GM18502 (cell line): ENCODE measurements at regions not wholly inside any gene's neighbourhood (a gene's known extent, or its start where the extent isn't known, plus 50 kb on each side); places are given as distances from the start of the nearest gene placed in this dataset.
"Not testable (repeated sequence)": the region's sequence is repeated elsewhere in the genome, so short reads cannot be mapped to it uniquely, and the experiment has no call there.

Experiments used
- ATAC-seq: cut with Tn5 transposase; IDR thresholded peaks from one replicate; pipeline ENCODE4 v1.9.1; 2021; ENCODE audit warnings: mild to moderate bottlenecking; ENCODE audit not compliant: unreplicated experiment, poor library complexity

DNA sequence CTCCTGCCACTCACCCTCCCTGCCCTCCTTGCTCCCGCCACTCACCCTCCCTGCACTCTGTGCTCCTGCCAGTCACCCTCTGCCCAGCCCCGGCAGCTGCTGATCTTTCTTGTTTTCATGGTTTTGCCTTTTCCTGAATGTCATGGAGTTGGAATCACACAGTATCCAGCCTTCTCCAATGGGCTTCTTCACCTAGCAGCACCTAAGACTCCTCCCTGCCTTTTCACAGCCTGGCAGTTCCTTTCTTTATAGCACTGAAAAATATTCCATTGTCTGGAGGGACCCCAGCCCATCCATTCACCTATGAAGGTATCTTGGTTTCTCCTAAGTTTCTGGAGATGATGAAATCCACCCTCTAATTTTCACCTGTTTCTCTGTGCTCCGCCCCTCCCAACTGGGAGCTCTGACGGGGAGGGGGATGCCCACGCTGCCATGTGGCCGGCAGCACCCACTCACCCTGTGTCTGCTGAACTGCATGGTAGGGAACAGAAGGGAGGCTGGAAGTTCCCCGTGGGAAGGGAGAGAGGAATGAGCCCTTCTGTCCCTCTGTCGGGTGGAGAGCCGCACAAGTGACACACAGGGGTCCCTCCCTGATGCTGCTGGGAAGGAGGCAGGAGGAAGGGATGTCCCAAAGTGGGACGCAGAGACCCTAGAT is 144.9 kb upstream of the ZNF469 start:
- ATAC-seq = not testable (repeated sequence)

DNA sequence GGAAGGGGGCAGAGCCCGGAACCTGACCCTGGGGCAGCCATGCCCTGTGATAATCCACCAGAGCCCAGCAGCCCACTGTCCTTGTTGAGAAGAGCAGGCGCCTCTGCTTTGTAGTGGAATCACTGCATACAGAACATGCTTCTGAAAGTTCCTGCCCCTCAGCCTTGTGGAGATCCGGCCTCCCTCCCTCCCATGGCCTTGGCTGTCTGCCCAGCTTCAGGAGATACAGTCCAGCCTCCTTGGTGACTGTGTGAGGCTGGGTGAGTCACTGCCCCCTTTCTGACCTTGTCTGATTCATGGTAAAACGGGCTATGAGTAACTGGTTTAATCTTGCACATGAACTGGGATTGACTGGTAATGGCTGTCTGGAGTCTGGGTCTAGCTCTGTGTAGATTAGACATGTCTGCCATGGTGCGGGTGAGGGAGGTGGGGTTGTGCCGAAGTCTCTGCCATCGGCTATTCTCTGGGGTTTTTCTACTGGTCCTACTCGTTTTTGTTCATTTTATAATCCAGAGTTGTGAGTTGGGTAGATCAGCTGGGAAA is 144.0 kb upstream of the ZNF469 start:
- not testable (repeated sequence) for ATAC-seq

DNA sequence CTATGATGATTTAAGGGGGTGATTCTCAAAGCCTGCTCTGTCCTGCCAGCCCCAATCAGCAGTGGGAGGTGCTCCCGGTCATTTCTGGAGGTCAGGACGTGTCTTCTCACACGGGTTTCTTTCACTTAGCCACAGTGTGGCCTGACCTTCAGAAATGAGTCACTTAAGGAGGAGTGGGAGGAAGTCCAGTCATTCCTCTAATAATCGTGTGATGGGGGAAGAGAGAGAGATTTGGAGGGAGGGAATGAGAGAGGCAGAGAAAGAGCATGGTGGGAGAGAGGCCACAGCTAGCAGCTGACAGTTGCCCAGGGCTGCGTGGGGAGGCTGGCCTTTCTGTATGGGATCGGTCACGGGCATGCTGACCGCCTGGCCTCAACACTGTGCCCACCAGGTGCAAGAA is 142.6 kb upstream of the ZNF469 start:
- ATAC-seq = not testable (repeated sequence)

DNA sequence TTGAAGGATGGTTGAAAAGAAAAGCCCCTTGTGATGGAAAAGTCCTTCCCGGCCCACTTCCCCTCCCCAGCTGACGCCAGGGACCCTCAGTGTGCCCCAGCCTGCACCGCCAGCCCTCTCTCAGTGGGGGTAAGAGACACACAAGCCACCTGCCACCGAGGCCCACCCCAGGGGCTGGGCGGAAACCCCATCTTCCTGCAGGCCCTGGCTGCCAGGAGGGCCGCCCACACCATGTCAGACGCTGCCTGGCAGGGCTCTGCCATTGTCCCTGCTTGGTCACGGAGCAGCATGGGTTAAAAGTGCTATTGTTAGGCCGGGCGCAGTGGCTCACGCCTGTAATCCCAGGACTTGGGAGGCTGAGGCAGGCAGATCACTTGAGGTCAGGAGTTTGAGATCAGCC is 142.0 kb upstream of the ZNF469 start:
- not testable (repeated sequence) for ATAC-seq

DNA sequence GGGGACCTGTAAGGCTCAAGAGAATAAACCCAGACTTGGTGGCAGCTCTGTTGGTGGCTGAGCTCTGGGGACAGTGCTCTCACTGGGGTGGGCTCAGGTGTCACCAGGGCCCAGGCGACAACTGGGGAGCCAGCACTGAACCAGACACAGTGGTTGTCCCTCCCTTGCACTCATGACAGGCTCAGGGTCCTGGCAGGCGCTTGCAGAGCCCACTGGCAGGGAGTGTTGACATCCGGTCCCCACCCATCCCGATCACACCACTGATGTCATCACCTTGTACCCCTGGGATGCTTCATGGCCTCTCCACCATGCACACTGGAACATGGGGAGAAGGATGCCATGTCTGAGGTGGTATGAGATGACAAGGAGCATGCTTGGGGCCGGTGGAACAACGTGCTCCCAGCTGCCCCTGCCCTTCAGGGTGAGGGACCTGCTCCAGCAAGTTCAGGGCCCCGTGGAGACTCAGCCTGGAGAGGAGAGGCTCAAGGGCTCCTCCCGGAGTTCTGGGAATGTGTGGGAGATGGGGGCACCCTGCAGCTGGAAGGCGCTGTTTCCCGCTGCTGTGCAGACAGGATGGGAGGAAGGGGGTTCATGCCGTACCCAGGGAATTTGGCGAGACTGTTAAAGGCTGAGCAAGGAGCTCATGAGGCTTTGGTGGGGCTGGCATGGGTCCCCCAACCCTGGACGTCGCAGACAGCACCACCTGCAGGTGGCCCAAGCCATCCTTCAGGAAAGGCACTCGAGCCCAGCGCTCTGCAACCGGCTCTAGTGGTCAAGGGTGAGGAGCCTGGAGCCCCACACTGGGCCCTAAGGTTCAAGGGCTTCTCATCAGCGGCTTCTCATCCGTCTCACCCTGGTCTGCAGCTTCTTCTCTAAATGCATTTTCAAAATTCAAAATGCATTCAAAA is 141.1 kb upstream of the ZNF469 start:
- not testable (repeated sequence) for ATAC-seq

DNA sequence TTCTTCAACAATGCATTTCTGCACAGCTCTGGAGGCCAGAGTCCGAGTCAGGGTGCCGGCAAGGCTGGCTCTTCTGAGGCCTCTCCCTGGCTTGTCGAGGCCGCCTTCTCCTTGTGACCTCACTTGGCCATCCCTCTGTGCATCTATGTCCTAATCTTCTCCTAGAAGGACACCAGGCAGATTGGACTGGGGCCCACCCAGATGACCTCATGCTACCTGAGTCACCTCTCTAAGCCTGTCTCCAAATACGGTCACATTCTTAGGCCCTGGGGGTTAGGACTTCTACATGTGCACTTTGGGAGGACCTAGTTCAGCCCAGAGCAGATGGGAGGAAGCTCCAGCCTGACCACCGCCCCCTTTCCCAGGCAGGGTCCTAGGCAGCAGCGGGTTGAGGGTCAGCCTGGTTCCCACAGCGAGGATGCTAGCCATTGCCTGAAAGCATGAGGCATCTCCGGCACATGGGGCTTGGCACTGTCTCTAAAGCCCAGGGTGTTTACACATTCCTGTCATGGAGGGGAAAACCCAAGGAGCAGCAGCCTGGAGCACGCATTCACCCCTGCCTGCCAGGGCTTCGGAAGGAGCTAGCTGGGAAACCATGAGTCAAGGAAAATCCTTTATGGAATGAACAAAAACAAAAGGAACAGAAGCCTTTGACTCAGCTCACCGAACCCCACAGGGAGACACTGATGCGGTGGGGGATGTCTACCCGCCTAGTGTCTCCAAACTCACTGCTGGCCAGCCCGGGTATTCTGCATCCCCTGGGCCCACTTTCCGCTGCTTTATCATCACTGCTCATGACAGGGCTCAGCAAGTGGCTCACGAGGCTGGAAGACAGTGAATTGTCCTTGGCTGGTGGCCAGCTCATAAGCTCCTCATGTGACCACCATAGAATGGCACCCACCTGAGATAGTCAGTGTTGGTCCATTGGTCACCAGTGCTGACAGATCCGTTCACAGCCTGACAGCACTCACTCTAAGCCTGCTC is 140.2 kb upstream of the ZNF469 start:
- ATAC-seq = not testable (repeated sequence)

DNA sequence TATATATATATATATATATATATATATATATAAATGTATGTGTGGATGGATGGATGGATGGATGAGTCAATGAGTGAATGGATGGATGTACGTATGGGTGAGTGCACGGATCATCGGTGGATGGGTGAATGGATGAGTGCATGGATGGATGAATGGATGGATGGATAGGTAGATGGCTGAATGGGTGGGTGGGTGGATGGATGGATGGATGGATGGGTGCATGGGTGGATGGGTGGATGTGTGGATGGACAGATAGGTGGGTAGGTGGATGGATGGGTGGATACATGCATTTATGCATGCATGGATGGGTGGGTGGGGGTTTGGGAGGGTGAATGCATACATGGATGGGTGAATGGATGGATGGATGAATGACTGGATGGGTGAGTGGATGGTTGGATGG is 138.8 kb upstream of the ZNF469 start:
- ATAC-seq = not testable (repeated sequence)

DNA sequence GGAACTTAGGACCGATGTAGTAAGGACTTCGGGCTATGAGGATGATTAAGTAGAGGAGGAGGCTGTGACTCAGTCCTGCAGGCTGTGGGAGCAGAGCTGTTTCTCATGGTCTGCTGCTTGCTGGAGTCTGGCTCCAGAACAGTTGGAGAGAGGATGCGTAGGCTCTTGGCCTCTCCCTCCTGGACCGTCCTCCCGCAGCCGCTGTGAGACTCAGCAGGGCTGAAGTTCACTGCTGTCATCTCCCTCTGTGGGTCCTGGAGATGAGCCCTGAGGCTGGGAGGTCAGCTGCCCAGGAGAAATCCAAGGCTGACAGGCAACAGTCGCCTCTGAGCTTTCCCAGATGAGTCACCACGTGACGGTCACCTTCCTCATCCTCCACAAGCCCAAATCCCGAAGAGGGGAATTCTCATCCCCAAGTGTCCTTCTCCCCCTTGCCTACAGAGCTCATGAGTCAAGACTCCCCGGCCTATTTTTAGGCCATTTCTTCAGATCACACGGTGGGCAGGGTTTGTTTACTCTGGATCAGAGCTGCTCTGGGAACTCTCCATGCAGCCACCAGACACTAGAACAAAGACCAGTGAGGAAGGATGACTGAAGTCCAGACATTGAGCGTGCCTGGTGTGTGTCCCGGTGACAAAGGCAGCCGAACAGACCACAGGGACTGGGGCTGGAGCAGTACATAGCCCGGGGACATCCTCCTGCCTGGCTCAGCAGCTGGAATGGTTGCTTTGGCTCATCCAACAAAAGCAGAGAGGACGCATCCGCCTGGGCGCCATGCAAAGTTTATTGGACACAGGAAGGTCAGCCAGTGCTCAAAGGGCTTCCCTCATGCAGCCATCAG is 137.3 kb upstream of the ZNF469 start:
- not testable (repeated sequence) for ATAC-seq

DNA sequence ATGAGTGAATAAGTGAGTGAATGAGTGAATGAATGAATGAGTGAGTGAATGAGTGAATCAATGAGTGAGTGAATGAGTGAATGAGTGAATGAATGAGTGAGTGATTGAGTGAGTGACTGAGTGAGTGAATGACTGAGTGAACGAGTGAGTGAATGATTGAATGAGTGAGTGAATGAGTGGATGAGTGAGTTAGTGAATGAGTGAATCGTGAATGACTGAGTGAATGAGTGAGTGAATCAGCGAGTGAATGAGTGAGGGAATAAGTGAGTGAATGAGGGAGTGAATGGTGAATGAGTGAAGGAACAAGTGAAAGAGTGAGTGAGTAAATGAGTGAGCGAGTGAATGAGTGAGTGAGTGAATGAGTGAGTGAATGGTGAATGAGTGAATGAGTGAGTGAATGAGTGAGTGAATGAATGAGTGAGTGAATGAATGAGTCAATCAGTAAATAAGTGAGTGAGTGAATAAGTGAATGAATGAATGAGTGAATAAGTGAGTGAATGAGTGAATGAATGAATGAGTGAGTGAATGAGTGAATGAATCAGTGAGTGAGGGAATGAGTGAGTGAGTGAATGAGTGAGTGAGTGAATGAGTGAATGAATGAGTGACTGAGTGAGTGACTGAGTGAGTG is 135.7 kb upstream of the ZNF469 start:
- not testable (repeated sequence) for ATAC-seq

DNA sequence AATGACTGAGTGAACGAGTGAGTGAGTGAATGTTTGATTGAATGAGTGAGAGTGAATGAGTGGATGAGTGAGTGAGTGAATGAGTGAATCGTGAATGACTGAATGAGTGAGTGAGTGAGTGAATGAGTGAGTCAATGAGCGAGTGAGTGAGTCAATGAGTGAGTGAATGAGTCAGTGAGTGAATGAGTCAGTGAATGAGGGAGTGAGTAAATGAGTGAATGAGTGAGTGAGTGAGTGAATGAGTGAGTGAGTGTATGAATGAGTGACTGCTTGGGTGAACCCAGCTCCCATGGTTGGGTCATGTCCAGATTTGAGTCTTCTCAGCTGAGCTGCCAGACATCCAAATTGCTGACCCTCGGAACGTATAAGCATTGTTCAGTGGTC is 135.2 kb upstream of the ZNF469 start:
- not testable (repeated sequence) for ATAC-seq

DNA sequence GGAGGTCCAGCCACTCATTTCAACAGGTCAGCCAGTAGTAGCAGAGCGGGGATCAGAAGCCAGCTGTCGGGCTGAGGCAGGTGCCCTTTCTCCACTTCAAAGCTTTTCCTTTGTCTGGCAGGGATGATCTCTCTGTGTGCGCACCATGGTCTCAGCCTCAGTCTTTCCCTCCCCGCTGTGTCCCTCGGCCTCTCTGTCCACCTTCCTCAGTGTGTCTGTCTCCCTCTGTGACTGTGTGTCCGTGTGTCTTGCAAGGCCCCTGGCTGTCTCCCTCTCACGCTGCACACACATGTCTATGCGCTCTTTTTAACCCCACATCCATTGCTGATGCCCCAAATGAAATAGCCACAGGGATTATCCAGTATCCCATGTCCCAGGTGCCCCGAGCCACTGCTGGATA is 134.0 kb upstream of the ZNF469 start:
- ATAC-seq = not testable (repeated sequence)

DNA sequence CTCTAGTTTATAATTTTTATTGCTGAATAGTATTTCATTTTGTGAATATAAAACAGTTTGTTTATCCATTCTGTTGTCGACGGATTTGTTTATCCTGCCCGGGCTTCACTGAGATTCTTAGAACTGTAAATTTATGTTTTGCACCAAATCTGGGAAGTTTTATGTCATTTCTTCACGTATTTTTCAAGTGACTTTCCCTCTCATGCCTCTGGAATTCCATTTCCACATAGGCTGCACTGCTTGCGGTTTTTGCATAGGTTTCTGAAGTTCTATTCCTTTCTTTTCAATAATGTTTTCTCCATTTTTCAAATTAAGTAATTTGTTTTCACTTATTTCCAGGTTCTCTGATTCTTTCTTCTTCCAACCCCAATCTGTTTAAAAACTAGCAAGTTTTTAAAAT is 132.4 kb upstream of the ZNF469 start:
- not testable (repeated sequence) for ATAC-seq

DNA sequence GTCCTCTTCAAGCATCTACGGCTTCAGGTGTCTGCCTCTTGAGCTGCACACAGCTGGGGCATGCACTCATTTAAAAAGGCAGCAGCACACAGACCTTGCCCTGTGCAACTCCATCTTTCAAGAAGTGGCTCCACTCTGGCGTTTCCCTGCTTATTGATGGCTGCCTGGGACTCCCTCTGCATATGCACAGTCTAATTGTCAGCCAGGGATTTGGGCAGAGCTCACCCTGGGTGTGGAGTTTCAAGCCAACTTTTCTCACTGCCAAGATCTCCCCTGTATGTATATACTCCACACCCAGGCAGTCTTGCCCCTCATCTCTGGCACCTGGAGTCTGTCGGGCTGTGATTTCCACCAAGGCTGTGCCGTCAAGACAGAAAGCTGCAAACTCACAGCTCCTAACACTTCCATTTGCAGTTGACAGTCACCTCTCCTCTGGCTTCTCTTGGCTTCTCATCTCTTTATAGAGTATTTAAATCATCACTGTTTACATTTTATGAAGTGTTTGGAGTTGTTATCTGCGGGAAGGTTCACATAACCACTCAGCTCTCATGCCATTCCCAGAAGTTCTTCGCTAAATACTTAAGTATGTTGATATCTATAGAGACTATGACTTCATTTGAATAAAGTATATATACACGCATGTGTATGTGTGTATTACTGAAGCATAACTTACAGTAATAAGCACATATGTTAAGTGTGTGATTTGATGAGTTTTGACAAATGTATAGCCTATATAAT is 130.5 kb upstream of the ZNF469 start:
- ATAC-seq = not testable (repeated sequence)

DNA sequence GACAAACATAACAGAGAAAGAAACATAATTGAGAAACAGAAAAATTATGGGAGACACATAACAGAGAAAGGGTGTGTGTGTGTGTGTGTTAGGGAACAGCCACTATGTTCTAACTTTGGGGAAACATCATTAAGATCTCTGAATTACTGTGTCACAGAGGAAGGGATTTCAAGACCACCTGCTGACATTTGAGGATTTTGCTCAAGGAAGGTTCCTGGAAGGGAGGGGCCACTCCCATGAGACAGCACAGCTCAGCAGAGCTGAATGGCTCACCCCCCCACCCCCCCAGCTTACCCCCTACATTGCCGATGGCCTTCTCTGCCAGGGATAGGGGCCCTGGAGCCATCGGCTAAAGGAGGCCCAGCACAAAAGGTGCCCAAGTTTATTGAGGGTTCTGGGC is 124.6 kb upstream of the ZNF469 start:
- ATAC-seq = not testable (repeated sequence)

DNA sequence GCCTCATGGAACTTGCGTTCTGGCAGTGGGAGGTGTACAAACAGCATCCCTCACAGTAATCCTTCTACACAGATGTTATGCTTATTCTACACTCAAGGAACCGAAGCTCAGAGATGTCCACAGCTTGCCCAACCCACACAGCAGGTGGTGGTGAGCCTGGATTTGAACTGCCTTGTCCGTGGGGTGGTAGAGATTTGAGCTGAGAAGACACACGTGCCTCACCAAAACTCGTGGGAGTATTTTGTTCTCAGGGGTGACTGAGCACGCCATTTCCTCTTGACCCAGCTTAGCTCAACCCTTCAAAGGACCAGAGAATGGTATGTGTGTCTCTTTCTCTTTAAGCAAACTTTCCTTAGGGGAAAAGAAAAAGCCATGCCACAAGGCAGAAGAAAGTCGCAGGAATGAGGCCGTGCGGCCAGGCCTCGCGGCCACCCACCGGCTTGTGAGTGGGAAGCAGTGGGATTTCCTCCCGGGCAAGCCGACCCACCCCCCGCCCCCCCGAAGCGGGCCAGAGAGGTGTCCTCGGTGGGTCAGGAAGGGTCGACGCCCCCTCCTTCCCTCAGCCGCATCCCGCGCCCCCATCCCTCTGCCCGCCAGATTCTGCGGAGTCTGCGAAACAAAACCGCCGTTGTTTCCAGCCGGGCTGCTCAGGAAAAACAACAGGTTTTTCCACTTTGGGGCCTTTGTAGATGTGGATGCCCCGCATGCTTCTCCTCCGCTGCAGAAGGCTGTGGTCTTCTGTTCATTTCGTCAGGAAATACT is 123.8 kb upstream of the ZNF469 start:
- not testable (repeated sequence) for ATAC-seq

DNA sequence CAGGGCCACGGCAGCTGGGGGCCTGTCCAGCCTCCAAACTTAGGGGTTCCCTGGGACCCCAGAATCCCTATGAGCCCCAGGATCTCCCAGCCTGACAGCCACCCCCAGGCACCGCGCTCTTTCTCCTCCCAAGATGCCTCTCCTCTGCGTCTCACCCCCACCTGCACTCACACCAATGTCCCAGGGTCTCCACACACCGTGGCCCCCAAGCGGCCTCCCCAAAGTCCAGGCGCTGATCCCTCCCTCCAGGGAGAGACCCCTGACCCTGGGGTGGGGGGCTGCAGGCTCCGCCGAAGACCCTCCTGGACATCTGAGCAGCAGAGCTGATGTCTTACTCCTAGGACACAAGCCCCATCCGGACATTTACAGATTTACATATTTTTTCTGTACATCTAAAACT is 123.2 kb upstream of the ZNF469 start:
- not testable (repeated sequence) for ATAC-seq

DNA sequence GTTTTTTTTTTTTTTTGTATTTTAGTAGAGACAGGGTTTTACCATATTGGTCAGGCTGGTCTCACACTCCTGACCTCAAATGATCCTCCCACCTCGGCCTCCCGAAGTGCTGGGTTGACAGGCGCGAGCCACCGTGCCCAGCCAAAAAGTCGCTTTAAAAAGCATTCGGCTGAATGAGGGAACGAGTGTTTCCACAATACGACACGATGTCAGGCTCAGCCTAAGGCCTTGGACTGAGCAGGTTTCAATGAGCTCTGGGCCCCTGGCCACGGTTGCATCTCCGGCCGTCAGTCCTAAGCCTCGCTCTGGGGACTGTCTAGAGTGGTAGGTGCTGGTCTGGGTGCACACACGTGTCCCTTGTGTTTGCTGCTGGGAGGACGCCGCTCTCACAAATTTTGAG is 122.6 kb upstream of the ZNF469 start:
- not testable (repeated sequence) for ATAC-seq
